ENCODE measurements at regions not wholly inside any gene's neighbourhood (a gene's known extent, or its start where the extent isn't known, plus 50 kb on each side); places are given as distances from the start of the nearest gene placed in this dataset.

DNA sequence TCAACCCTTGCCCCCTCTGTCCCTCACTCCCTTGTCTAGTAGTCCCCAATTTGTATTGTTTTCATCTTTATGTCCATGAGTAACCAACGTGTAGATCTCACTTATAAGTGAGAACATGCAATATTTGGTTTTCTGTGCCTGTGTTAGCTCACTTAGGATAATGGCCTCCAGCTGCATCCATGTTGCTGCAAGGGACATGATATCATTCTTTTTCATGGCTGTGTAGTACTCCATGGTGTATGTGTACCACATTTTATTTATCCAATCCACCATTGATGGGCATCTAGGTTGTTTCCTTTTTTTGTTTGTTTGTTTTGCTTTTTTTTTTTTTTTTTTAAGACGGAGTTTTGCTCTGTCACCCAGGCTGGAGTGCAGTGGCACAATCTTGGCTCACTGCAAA is 63.0 kb upstream of the HS3ST4 start:
- no peak for TF ChIP-seq TCF12 (IDR thresholded peaks at IDR 0.05; ENCODE audit: low read depth, low read length)
- no peak for TF ChIP-seq NRF1 (conservative IDR thresholded peaks at IDR 0.05; ENCODE audit: low read depth, low read length)
- no peak for TF ChIP-seq RBBP5 (conservative IDR thresholded peaks at IDR 0.05)
- no peak for TF ChIP-seq ESRRA (IDR thresholded peaks at IDR 0.05; ENCODE audit: low read length)
- no peak for TF ChIP-seq CEBPB (IDR thresholded peaks at IDR 0.05; ENCODE audit: borderline replicate concordance in 1 of 2, low read depth in 2 of 2, low read length in 2 of 2)
- no peak for TF ChIP-seq EP300 (IDR thresholded peaks at IDR 0.05; ENCODE audit: borderline replicate concordance in 1 of 2, control insufficient read depth in 1 of 2, low read depth in 2 of 2, low read length in 2 of 2)
- TF ChIP-seq ZBED1 (IDR thresholded peaks at IDR 0.05; ENCODE audit: borderline replicate concordance): no peak
- no peak for TF ChIP-seq NFXL1 (IDR thresholded peaks at IDR 0.05; ENCODE audit: borderline replicate concordance)
- TF ChIP-seq, protein P1, sequence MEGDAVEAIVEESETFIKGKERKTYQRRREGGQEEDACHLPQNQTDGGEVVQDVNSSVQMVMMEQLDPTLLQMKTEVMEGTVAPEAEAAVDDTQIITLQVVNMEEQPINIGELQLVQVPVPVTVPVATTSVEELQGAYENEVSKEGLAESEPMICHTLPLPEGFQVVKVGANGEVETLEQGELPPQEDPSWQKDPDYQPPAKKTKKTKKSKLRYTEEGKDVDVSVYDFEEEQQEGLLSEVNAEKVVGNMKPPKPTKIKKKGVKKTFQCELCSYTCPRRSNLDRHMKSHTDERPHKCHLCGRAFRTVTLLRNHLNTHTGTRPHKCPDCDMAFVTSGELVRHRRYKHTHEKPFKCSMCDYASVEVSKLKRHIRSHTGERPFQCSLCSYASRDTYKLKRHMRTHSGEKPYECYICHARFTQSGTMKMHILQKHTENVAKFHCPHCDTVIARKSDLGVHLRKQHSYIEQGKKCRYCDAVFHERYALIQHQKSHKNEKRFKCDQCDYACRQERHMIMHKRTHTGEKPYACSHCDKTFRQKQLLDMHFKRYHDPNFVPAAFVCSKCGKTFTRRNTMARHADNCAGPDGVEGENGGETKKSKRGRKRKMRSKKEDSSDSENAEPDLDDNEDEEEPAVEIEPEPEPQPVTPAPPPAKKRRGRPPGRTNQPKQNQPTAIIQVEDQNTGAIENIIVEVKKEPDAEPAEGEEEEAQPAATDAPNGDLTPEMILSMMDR (IDR thresholded peaks at IDR 0.05 in 2 of 3, conservative IDR thresholded peaks at IDR 0.05 in 1 of 3; ENCODE audit: control insufficient read depth in 2 of 3, extremely low read depth in 1 of 3, insufficient read depth in 1 of 3, low read depth in 3 of 3, low read length in 3 of 3): no peak
- TF ChIP-seq POLR2A (IDR thresholded peaks at IDR 0.05; ENCODE audit: low read depth, low read length): no peak
- TF ChIP-seq TAF1 (IDR thresholded peaks at IDR 0.05; ENCODE audit: borderline replicate concordance, low read depth, low read length): no peak

Measured in GM12878 (cell line).